ENCODE measurements at regions not wholly inside any gene's neighbourhood (a gene's known extent, or its start where the extent isn't known, plus 50 kb on each side); places are given as distances from the start of the nearest gene placed in this dataset.

DNA sequence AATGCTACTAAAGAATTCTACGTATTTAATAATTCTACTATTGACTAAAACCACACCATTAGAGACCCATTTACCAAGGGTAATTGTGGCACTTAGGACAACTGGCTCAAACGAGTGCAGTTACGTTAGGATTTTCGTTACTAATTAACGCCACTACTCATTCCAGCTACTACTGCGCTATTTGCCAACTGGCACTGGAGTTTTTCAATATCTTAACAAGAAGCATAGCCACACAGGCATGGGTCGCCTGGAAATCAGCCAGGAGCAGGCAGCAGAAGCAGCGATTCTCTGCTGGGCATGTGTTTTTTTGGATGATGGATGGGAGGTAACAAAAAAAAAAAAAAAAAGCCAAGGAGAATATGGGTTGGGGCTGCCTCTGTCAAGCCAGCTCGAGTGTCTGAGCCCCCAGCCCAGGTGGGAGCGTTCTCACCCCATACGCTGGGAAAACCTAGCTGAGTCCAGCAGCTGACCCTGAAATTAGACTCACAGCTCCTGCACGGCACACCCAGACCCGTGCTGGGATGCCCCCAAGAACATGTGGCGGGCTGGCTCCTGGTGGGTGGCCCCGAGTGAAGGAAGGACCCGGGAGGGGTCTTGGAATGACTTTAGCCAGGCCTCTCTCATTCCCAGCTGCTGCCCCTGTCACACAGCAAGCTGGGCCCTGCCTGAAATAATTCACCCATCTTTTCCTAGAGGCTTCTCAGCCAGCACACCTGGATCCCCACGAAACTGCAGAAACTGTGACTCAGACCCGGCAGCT, 214.0 kb downstream of the BRD1 start:
- no peaks in the 10 kb centered on the region for H3K9me3 ChIP-seq (ENCODE audit: low read depth, low read length)
- H3K36me3 ChIP-seq (ENCODE audit: insufficient read depth, low read length): no peaks in the 10 kb centered on the region
- TF ChIP-seq POLR2AphosphoS5 (IDR thresholded peaks at IDR 0.05; ENCODE audit: borderline replicate concordance, low read depth, low read length) (no peak), EZH2 (IDR thresholded peaks at IDR 0.05) (no peak), FOXP2 (optimal IDR thresholded peaks at IDR 0.05; ENCODE audit: control extremely low read depth, extremely low read length, insufficient read depth) (no peak)
- DNase-seq (ENCODE audit: low read depth, low spot score): no peak
- no peak overlapping the region for H3K4me3 ChIP-seq
- no peak overlapping the region for H3K27ac ChIP-seq
- H3K9ac ChIP-seq (ENCODE audit: insufficient read length): no peak overlapping the region

DNA sequence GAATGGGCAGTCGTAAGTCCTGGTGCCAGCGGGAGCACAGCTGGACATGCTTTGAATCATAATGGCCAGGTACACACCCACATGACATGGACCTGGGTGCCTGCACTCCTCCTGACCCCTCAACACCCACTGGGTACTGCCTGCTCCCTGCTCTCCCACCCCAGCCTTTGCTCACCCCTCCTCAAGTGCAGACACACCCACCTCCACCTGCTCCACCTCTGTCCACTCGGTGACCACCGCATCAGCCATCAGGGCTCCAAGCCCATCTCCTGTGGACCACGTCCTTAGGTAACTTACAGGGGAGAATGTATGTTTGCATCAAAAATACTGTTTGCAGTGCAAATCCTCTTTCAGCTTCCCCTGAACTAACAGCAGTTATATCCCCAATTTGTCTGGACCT, 214.6 kb downstream of the BRD1 start:
- no peak overlapping the region for H3K27ac ChIP-seq
- no peak overlapping the region for H3K9ac ChIP-seq (ENCODE audit: insufficient read length)
- DNase-seq (ENCODE audit: low read depth, low spot score): no peak
- TF ChIP-seq FOXP2 (optimal IDR thresholded peaks at IDR 0.05; ENCODE audit: control extremely low read depth, extremely low read length, insufficient read depth): no peak
- TF ChIP-seq EZH2 (IDR thresholded peaks at IDR 0.05): no peak
- no peak for TF ChIP-seq POLR2AphosphoS5 (IDR thresholded peaks at IDR 0.05; ENCODE audit: borderline replicate concordance, low read depth, low read length)
- no peak overlapping the region for H3K4me3 ChIP-seq
- no peaks in the 10 kb centered on the region for H3K36me3 ChIP-seq (ENCODE audit: insufficient read depth, low read length)
- no peaks in the 10 kb centered on the region for H3K9me3 ChIP-seq (ENCODE audit: low read depth, low read length)

DNA sequence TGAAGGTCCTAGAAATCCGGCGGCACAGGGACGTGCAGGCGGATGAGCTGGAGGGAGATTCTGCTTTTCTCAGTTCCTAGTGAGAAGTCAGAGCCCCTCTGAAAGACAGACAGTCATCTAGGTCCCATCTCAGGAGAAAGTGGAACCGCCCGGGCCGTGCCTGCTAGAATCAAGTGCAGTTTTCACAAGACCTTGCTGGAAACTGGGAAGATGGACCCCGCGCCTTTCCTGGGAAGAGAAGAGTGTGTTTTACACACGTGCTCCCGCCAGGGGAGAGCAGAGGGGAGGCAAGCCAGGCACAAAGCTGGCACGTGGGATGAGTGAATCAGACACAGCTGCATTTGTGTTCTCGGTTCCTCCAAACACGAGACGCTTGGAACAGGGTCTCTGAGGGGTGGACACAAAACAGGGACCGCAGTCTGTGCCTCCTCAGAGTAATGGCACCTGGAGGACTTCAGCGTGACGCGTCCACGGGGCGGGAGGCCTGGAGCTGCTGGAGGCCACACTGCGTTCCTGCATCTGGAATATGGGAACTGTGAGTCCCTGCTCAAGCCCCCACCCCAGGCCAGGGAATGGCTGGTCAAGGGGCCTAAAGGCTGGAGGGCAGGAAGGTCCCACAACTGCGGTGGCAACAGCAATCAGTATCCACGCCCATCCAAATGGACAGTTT, 218.3 kb downstream of the BRD1 start:
- no peak for TF ChIP-seq EZH2 (IDR thresholded peaks at IDR 0.05)
- no peak for TF ChIP-seq POLR2AphosphoS5 (IDR thresholded peaks at IDR 0.05; ENCODE audit: borderline replicate concordance, low read depth, low read length)
- TF ChIP-seq FOXP2 (optimal IDR thresholded peaks at IDR 0.05; ENCODE audit: control extremely low read depth, extremely low read length, insufficient read depth): no peak
- H3K9me3 ChIP-seq (ENCODE audit: low read depth, low read length): no peaks in the 10 kb centered on the region
- H3K9ac ChIP-seq (ENCODE audit: insufficient read length): no peak overlapping the region
- H3K4me3 ChIP-seq: no peak overlapping the region
- H3K36me3 ChIP-seq (ENCODE audit: insufficient read depth, low read length): no peaks in the 10 kb centered on the region
- H3K27ac ChIP-seq: no peak overlapping the region
- no peak for DNase-seq (ENCODE audit: low read depth, low spot score)

DNA sequence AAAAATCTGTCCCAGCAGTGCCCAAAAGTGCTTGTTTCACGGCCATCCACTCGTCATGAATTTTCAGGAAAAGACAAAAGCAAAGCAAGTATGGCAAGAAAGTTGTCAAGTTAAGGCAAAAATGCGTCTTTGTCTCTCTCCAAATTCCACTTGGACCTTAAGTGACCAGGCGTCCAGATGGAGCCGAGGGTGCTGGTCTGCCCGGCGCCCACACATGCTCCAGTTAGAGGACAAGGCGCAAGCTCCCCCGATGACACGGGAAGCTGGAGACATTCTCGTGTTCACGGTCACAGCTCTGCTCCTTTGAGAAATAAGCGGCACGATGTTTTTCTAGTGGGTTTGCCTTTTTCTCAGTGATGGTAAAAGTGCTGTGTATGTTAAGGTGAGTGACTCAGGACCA, 219.0 kb downstream of the BRD1 start:
- Histone ChIP-seq H3K27ac (no peak overlapping the region), H3K9ac (ENCODE audit: insufficient read length) (no peak overlapping the region), H3K4me3 (no peak overlapping the region), H3K9me3 (ENCODE audit: low read depth, low read length) (no peaks in the 10 kb centered on the region), H3K36me3 (ENCODE audit: insufficient read depth, low read length) (no peaks in the 10 kb centered on the region)
- TF ChIP-seq EZH2 (IDR thresholded peaks at IDR 0.05) (no peak), FOXP2 (optimal IDR thresholded peaks at IDR 0.05; ENCODE audit: control extremely low read depth, extremely low read length, insufficient read depth) (no peak), POLR2AphosphoS5 (IDR thresholded peaks at IDR 0.05; ENCODE audit: borderline replicate concordance, low read depth, low read length) (no peak)
- DNase-seq (ENCODE audit: low read depth, low spot score): no peak

DNA sequence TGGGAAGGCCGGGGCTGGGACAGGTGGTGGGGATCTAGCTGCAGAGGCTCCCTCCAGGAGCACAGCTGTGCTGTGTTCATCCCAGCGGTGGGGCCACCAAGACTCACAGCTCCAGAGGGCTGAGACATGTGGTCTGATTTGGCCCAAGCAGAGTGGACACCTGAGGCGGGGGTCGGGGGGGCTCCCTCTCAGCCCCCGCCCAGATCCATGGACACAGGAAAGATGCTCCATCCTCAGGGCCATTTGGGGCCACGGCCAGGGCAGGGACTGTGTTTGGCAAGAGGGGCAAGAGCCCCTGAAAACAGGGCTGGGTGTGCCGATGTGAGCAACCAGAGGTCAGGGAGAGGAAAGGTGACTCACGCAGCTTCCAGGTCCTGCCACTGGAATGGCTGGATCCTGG, 219.4 kb downstream of the BRD1 start:
- DNase-seq (ENCODE audit: low read depth, low spot score): no peak
- Histone ChIP-seq H3K9me3 (ENCODE audit: low read depth, low read length) (no peaks in the 10 kb centered on the region), H3K4me3 (no peak overlapping the region), H3K27ac (no peak overlapping the region), H3K36me3 (ENCODE audit: insufficient read depth, low read length) (no peaks in the 10 kb centered on the region), H3K9ac (ENCODE audit: insufficient read length) (no peak overlapping the region)
- no peak for TF ChIP-seq FOXP2 (optimal IDR thresholded peaks at IDR 0.05; ENCODE audit: control extremely low read depth, extremely low read length, insufficient read depth)
- TF ChIP-seq EZH2 (IDR thresholded peaks at IDR 0.05): no peak
- TF ChIP-seq POLR2AphosphoS5 (IDR thresholded peaks at IDR 0.05; ENCODE audit: borderline replicate concordance, low read depth, low read length): no peak

DNA sequence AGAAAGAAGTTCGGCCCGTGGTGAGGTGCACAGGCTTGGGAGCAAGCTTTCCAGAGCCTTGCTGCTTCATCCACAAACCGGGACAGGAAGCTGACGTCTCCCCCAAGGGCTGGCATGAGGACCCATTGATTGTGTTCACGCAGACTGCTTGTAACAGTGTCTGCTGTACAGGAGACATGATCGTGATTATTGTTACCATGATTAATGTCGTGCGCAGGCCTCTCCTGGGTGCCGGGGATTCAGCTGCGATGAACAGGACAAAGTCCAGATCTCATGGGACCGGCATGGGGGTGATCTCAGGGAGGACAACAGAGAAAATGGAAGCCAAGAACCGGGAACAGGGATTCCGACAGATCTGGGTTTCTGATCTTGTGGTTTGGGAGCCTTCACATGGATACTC, 219.9 kb downstream of the BRD1 start:
- no peak for DNase-seq (ENCODE audit: low read depth, low spot score)
- Histone ChIP-seq H3K4me3 (no peak overlapping the region), H3K27ac (no peak overlapping the region), H3K9ac (ENCODE audit: insufficient read length) (no peak overlapping the region), H3K36me3 (ENCODE audit: insufficient read depth, low read length) (no peaks in the 10 kb centered on the region), H3K9me3 (ENCODE audit: low read depth, low read length) (no peaks in the 10 kb centered on the region)
- TF ChIP-seq EZH2 (IDR thresholded peaks at IDR 0.05): no peak

DNA sequence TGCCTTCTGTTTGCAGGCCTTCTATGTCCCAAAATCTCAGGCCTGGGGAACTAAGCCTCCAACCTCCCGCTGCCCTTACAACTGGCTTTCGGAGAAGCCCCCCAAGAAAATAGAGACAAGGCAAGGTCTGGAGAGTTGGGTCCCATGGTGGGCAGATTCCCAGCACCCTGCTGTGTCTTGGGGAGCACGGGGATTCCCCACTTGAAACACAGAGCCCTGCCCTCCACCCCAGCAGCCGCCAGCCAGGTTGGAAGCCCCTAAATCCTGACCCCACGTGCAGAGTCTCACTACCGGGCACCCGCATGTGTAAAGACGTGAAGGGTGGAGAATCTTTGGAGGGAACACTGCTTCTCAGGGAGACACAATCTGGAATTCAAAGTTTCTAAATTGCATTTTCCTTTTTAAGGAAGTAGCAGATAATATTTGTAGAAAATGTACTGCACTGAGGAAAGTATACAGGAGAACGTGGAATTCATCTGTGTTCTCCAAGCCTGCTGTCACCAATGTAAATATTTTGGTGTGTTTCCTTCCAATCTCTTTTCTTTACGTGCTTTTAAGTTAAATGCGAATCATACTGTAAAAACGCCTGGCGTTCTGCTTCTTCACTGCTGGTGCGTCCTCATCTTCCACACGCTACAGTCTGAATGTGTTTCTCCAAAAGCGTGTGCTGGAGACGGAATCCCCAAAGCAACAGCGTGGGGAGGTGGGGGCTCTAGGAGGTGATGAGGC, 220.9 kb downstream of the BRD1 start:
- Histone ChIP-seq H3K9ac (ENCODE audit: insufficient read length) (no peak overlapping the region), H3K4me3 (no peak overlapping the region), H3K9me3 (ENCODE audit: low read depth, low read length) (no peaks in the 10 kb centered on the region), H3K36me3 (ENCODE audit: insufficient read depth, low read length) (no peaks in the 10 kb centered on the region), H3K27ac (no peak overlapping the region)
- DNase-seq (ENCODE audit: low read depth, low spot score): no peak
- TF ChIP-seq EZH2 (IDR thresholded peaks at IDR 0.05): no peak
- no peak for TF ChIP-seq POLR2AphosphoS5 (IDR thresholded peaks at IDR 0.05; ENCODE audit: borderline replicate concordance, low read depth, low read length)
- TF ChIP-seq FOXP2 (optimal IDR thresholded peaks at IDR 0.05; ENCODE audit: control extremely low read depth, extremely low read length, insufficient read depth): no peak

DNA sequence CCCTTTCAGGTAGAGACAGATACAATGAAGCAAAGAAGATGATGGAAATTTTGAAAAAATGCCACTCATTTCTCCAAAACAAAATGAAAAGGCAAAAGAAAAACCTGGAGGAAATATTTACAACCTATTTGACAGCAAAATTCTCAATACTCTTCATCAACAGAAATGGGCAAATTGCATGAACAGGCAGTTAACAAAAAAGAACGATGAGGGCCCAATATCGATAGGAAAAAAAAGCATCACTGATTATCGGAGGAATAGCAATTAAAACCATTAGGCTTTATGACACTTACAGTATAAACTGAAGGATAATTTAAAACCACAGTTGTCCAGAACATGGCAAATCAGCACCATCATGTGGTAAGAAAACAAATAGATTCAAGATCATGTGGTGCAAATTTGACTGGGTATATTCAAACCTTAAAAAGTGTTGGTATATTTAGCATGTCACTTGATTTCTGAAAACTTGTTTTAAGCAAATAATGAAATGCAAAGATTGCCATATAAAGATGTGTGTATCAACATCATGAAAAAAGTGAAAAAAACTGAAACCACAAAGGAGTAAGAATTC, 222.9 kb downstream of the BRD1 start:
- Histone ChIP-seq H3K9me3 (ENCODE audit: low read depth, low read length) (no peaks in the 10 kb centered on the region), H3K9ac (ENCODE audit: insufficient read length) (no peak overlapping the region), H3K36me3 (ENCODE audit: insufficient read depth, low read length) (no peaks in the 10 kb centered on the region), H3K27ac (no peak overlapping the region), H3K4me3 (no peak overlapping the region)
- no peak for DNase-seq (ENCODE audit: low read depth, low spot score)
- TF ChIP-seq EZH2 (IDR thresholded peaks at IDR 0.05) (no peak), POLR2AphosphoS5 (IDR thresholded peaks at IDR 0.05; ENCODE audit: borderline replicate concordance, low read depth, low read length) (no peak), FOXP2 (optimal IDR thresholded peaks at IDR 0.05; ENCODE audit: control extremely low read depth, extremely low read length, insufficient read depth) (no peak)
